B cell (primary cell): ENCODE measurements at regions not wholly inside any gene's neighbourhood (a gene's known extent, or its start where the extent isn't known, plus 50 kb on each side); places are given as distances from the start of the nearest gene placed in this dataset.

ENCODE experiments used
- ATAC-seq: fragments of 200-7000 bp; cut with Tn5 transposase; one replicate; pipeline ENCODE4 v1.10.0; 2021; ENCODE audit warnings: low read depth, mild to moderate bottlenecking, moderate number of reproducible peaks, moderate library complexity
- CTCF ChIA-PET: fragments of 350-600 bp; sonication (Branson Sonifier 250); formaldehyde crosslinking; loops from one replicate; lab custom pipeline; 2021; ENCODE audit warnings: antibody characterized with exemption, inconsistent platforms; lab: Charles Lee
- POLR2A ChIA-PET: fragments of 350-600 bp; sonication (Branson Sonifier 250); formaldehyde crosslinking; loops from one replicate; lab custom pipeline; 2021; ENCODE audit warnings: antibody characterized with exemption; lab: Charles Lee
- DNase-seq: peaks from one replicate; pipeline ENCODE4 v3.0.0; 2013
- H2AFZ ChIP-seq: 2 replicates; pipeline ENCODE4 v1.6.1; 2012; ENCODE audit warnings: mild to moderate bottlenecking, low read depth, low read length; ENCODE audit not compliant: insufficient read depth, poor library complexity, severe bottlenecking
- H3K27ac ChIP-seq, 2 donors: 1 replicate in 1 of 2; 2 replicates in 1 of 2; pipeline ENCODE4 v1.5.1; 2012 to 2013; ENCODE audit warnings: low read length in 2 of 2, mild to moderate bottlenecking in 2 of 2, moderate library complexity in 1 of 2
- H3K27me3 ChIP-seq, 4 experiments: fragments of 200-600 bp in 1 of 4; sonication (generic) in 1 of 4; replicated peaks in 1 of 4; 1 replicate in 2 of 4; 2 replicates in 2 of 4; pipeline versions ENCODE4 v1.6.1 to v1.7.0; 2013 to 2016; ENCODE audit warnings: low read length in 3 of 4, mild to moderate bottlenecking in 2 of 4, mixed read lengths in 1 of 4, moderate library complexity in 1 of 4; ENCODE audit not compliant: insufficient read depth in 4 of 4, control insufficient read depth in 3 of 4; ENCODE audit errors: control extremely low read depth in 1 of 4
- H3K36me3 ChIP-seq, 2 experiments: replicated peaks in 1 of 2; 1 replicate in 1 of 2; 2 replicates in 1 of 2; pipeline versions ENCODE4 v1.6.1 to v1.7.1; 2013; ENCODE audit warnings: low read length in 1 of 2; ENCODE audit not compliant: insufficient read depth in 2 of 2, control insufficient read depth in 1 of 2; ENCODE audit errors: control extremely low read depth in 1 of 2, extremely low read depth in 1 of 2
- H3K4me1 ChIP-seq, 2 donors: fragments of 200-600 bp in 1 of 2; sonication (generic) in 1 of 2; 1 replicate in 1 of 2; 2 replicates in 1 of 2; pipeline versions ENCODE4 v1.5.1 to v1.6.1; 2013 to 2017; ENCODE audit warnings: low read length in 2 of 2; ENCODE audit not compliant: control insufficient read depth in 2 of 2, insufficient read depth in 2 of 2
- H3K4me2 ChIP-seq: replicated peaks from 2 replicates; pipeline ENCODE3; 2012; ENCODE audit warnings: mild to moderate bottlenecking, low read depth, low read length; ENCODE audit not compliant: poor library complexity, severe bottlenecking
- H3K4me3 ChIP-seq, 5 experiments: fragments of 200-600 bp in 1 of 5; sonication (generic) in 1 of 5; 1 replicate in 3 of 5; 2 replicates in 2 of 5; pipeline versions ENCODE4 v1.5.1 to v1.7.0; 2011 to 2016; ENCODE audit warnings: low read length in 4 of 5, mild to moderate bottlenecking in 4 of 5, low read depth in 2 of 5, control low read depth in 1 of 5, moderate library complexity in 1 of 5; ENCODE audit not compliant: insufficient read depth in 1 of 5; ENCODE audit errors: control extremely low read depth in 1 of 5, extremely low read depth in 1 of 5
- H3K79me2 ChIP-seq: fragments of 200-600 bp; sonication (generic); one replicate; pipeline ENCODE4 v1.6.0; 2016; ENCODE audit warnings: low read length; ENCODE audit not compliant: control insufficient read depth, insufficient read depth
- H3K9ac ChIP-seq: fragments of 200-600 bp; sonication (generic); 2 replicates; pipeline ENCODE4 v1.6.1; 2017; ENCODE audit warnings: mild to moderate bottlenecking, low read length, moderate library complexity
- H3K9me3 ChIP-seq, 3 donors: one replicate each; pipeline versions ENCODE4 v1.6.1 to v1.7.1; 2013; ENCODE audit warnings: low read length in 2 of 3; ENCODE audit not compliant: control insufficient read depth in 2 of 3, insufficient read depth in 1 of 3; ENCODE audit errors: control extremely low read depth in 1 of 3
- H4K20me1 ChIP-seq: 2 replicates; pipeline ENCODE4 v1.6.0; 2012; ENCODE audit warnings: mild to moderate bottlenecking, low read length; ENCODE audit not compliant: insufficient read depth, control insufficient read depth, poor library complexity, severe bottlenecking
- H3K27ac Mint-ChIP-seq: one replicate; pipeline ENCODE4 v1.8.0; 2021; ENCODE audit warnings: mixed read lengths
- H3K27me3 Mint-ChIP-seq: one replicate; pipeline ENCODE4 v1.8.0; 2021; ENCODE audit warnings: mixed read lengths
- H3K4me1 Mint-ChIP-seq: one replicate; pipeline ENCODE4 v1.8.0; 2021; ENCODE audit warnings: mixed read lengths
- H3K4me3 Mint-ChIP-seq: one replicate; pipeline ENCODE4 v1.8.0; 2021; ENCODE audit warnings: mixed read lengths
- H3K9me3 Mint-ChIP-seq: one replicate; pipeline ENCODE4 v1.8.0; 2022; ENCODE audit warnings: mixed read lengths; ENCODE audit not compliant: insufficient read depth
- EZH2 ChIP-seq: IDR thresholded peaks from 2 replicates; pipeline ENCODE4 v1.6.1; 2012; ENCODE audit warnings: borderline replicate concordance, low read depth, mild to moderate bottlenecking, moderate library complexity, low read length; ENCODE audit not compliant: insufficient read depth, poor library complexity, severe bottlenecking
- WGBS: methylation state at CpG from one replicate; pipeline ENCODE4 v1.1.5; 2013; ENCODE audit warnings: missing lambda C conversion rate; ENCODE audit not compliant: insufficient coverage; 5-methylcytosine and 5-hydroxymethylcytosine counted together
- intact Hi-C: fragments of 100-400 bp; cut with micrococcal nuclease; formaldehyde crosslinking; loops from one replicate; pipeline ENCODE4 v1.10.0; 2022
- TF ChIP-seq, protein P1 (sequence below): fragments of 200-600 bp; IDR thresholded peaks from one replicate; pipeline ENCODE4 v1.8.0; 2022; ENCODE audit warnings: antibody characterized with exemption, mild to moderate bottlenecking

DNA sequence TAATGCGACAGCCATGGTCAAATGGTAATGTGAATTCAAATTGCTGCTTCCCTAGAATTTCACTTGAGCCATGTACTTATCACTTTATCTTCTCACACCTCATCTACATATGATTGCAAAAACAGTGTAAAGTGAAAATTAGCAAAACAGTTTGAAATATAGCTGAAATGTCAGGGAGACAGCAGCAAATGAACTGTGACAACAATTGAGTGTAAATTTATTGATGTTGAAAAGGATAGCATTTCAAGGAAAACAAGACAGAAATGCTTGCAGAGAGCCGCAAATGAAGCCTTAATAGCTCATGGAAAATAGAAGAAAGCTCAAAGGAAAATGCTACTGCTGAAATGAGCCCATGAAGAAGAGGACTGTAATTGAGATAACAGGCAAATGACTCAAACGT, 516.2 kb upstream of the POT1 start:
- Histone ChIP-seq H3K4me3 (no peak overlapping the region), H3K27ac (no peak overlapping the region), H3K9ac (no peak overlapping the region), H3K79me2 (no peaks in the 10 kb centered on the region), H3K9me3 (no peaks in the 10 kb centered on the region), H3K4me1 (no peaks in the 10 kb centered on the region), H4K20me1 (no peaks in the 10 kb centered on the region), H3K4me2 (no peak overlapping the region), H3K27me3 (no peaks in the 10 kb centered on the region), H3K36me3 (no peaks in the 10 kb centered on the region), H2AFZ (no peak overlapping the region)
- Mint-ChIP-seq H3K4me1 (no peaks in the 10 kb centered on the region), H3K27me3 (no peaks in the 10 kb centered on the region), H3K9me3 (no peaks in the 10 kb centered on the region), H3K27ac (no peak overlapping the region), H3K4me3 (no peak overlapping the region)
- ChIA-PET CTCF (no interaction called here), POLR2A (no interaction called here)
- intact Hi-C loops, result no loop called here
- TF ChIP-seq EZH2, result no peak
- TF ChIP-seq, protein P1, sequence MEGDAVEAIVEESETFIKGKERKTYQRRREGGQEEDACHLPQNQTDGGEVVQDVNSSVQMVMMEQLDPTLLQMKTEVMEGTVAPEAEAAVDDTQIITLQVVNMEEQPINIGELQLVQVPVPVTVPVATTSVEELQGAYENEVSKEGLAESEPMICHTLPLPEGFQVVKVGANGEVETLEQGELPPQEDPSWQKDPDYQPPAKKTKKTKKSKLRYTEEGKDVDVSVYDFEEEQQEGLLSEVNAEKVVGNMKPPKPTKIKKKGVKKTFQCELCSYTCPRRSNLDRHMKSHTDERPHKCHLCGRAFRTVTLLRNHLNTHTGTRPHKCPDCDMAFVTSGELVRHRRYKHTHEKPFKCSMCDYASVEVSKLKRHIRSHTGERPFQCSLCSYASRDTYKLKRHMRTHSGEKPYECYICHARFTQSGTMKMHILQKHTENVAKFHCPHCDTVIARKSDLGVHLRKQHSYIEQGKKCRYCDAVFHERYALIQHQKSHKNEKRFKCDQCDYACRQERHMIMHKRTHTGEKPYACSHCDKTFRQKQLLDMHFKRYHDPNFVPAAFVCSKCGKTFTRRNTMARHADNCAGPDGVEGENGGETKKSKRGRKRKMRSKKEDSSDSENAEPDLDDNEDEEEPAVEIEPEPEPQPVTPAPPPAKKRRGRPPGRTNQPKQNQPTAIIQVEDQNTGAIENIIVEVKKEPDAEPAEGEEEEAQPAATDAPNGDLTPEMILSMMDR, result no peak
- 76% methylated on average over 1 of the region's 3 CpGs for WGBS
- ATAC-seq (no peak), DNase-seq (no peak)

GRCh38 chr7:125444864-125445263, 515.2 kb upstream of the POT1 start:
- Histone ChIP-seq H4K20me1 (no peaks in the 10 kb centered on the region), H3K4me3 (no peak overlapping the region), H3K36me3 (no peaks in the 10 kb centered on the region), H3K27me3 (no peaks in the 10 kb centered on the region), H3K4me2 (no peak overlapping the region), H2AFZ (no peak overlapping the region), H3K4me1 (no peaks in the 10 kb centered on the region), H3K79me2 (no peaks in the 10 kb centered on the region), H3K9me3 (no peaks in the 10 kb centered on the region), H3K9ac (no peak overlapping the region), H3K27ac (no peak overlapping the region)
- POLR2A ChIA-PET, result no interaction called here
- no peak overlapping the region for H3K4me3 Mint-ChIP-seq
- TF ChIP-seq, protein P1, result no peak
- no peak for TF ChIP-seq EZH2
- H3K27ac Mint-ChIP-seq, result no peak overlapping the region
- no peak for DNase-seq
- WGBS, result no CpG with 5 or more reads among the region's 1 CpG
- no peaks in the 10 kb centered on the region for H3K4me1 Mint-ChIP-seq
- no peak for ATAC-seq
- H3K9me3 Mint-ChIP-seq, result no peaks in the 10 kb centered on the region
- CTCF ChIA-PET, result no interaction called here
- H3K27me3 Mint-ChIP-seq, result no peaks in the 10 kb centered on the region
- intact Hi-C loops, result no loop called here
